ENCODE measurements at regions not wholly inside any gene's neighbourhood (a gene's known extent, or its start where the extent isn't known, plus 50 kb on each side); places are given as distances from the start of the nearest gene placed in this dataset.

DNA sequence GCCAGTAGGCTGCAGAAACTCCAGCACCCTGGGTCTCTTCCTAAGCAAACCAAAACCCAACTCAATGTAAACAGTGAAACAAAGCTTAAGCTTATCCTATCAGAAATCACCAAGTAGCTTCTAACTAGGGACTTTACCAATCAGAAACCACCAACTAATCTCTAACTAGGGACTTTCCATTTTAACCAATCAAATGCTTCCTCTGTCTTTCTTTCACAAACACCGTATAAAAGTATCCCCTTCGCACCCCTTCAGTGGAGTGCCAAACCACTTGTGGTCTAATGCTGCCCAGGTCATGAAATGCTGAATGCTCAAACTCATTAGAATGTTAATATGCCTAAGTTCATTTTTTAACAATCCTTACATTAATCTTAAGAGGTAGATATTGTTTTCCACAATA is 250.5 kb upstream of the DUSP10 start:
- no peaks in the 10 kb centered on the region for H3K27me3 Mint-ChIP-seq (ENCODE audit: low read depth, unreplicated experiment)
- H3K36me3 Mint-ChIP-seq (ENCODE audit: low read depth, unreplicated experiment) = no peaks in the 10 kb centered on the region
- Histone ChIP-seq H3K36me3 (ENCODE audit: insufficient read depth, low read length) (no peaks in the 10 kb centered on the region), H3K4me3 (ENCODE audit: insufficient read depth, low read depth, low read length) (no peak overlapping the region), H3K27me3 (ENCODE audit: insufficient read depth, low read length) (no peaks in the 10 kb centered on the region), H2AFZ (ENCODE audit: low read depth, low read length) (no peak overlapping the region), H3K4me2 (ENCODE audit: low read length) (no peak overlapping the region), H3K9ac (ENCODE audit: low read length) (no peak overlapping the region), H4K20me1 (ENCODE audit: insufficient read depth, low read length) (no peaks in the 10 kb centered on the region), H3K9me3 (ENCODE audit: insufficient read depth, low read depth, low read length) (no peaks in the 10 kb centered on the region), H3K79me2 (ENCODE audit: insufficient read depth, low read length) (no peaks in the 10 kb centered on the region), H3K27ac (ENCODE audit: low read depth, low read length) (no peak overlapping the region), H3K4me1 (ENCODE audit: insufficient read depth, low read length) (peaks cover 31% of the 10 kb centered on the region)
- DNase-seq (ENCODE audit: low read depth) = no peak
- H3K4me1 Mint-ChIP-seq (ENCODE audit: low read depth, unreplicated experiment) = peaks cover 50% of the 10 kb centered on the region
- FAIRE-seq = no peak
- H3K27ac Mint-ChIP-seq (ENCODE audit: unreplicated experiment) = peak overlapping the region; percentile 43
- H3K9me3 Mint-ChIP-seq (ENCODE audit: unreplicated experiment) = no peaks in the 10 kb centered on the region
- no peak for TF ChIP-seq EZH2 (IDR thresholded peaks at IDR 0.05; ENCODE audit: insufficient read depth, low read length)
- TF ChIP-seq, protein P1, sequence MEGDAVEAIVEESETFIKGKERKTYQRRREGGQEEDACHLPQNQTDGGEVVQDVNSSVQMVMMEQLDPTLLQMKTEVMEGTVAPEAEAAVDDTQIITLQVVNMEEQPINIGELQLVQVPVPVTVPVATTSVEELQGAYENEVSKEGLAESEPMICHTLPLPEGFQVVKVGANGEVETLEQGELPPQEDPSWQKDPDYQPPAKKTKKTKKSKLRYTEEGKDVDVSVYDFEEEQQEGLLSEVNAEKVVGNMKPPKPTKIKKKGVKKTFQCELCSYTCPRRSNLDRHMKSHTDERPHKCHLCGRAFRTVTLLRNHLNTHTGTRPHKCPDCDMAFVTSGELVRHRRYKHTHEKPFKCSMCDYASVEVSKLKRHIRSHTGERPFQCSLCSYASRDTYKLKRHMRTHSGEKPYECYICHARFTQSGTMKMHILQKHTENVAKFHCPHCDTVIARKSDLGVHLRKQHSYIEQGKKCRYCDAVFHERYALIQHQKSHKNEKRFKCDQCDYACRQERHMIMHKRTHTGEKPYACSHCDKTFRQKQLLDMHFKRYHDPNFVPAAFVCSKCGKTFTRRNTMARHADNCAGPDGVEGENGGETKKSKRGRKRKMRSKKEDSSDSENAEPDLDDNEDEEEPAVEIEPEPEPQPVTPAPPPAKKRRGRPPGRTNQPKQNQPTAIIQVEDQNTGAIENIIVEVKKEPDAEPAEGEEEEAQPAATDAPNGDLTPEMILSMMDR (IDR thresholded peaks at IDR 0.05; ENCODE audit: insufficient read depth, low read depth, low read length) = no peak
- H3K4me3 Mint-ChIP-seq (ENCODE audit: unreplicated experiment) = no peak overlapping the region

DNA sequence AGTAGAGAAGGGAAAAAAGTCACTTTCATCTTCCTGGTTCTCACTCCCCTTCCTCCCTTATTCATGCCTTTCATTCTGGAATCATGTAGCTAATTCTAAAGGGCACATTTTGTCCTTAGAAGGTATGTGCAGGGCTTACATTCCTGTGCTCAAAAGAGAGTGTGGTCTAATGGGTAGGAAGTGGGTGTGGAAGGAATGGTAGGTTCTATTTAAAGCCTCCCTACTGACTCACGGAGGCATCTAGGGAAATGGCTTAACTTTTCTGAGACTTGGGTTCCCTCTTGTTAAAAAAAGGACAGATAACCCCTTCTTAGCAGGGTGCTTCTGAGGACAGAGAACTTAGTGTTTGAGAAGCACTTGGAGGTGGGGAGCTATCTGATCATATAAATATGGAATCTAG is 249.3 kb upstream of the DUSP10 start:
- Histone ChIP-seq H3K36me3 (ENCODE audit: insufficient read depth, low read length) (no peaks in the 10 kb centered on the region), H3K9me3 (ENCODE audit: insufficient read depth, low read depth, low read length) (no peaks in the 10 kb centered on the region), H3K4me1 (ENCODE audit: insufficient read depth, low read length) (peaks cover 31% of the 10 kb centered on the region), H3K27ac (ENCODE audit: low read depth, low read length) (peak overlapping the region; percentile 23), H3K79me2 (ENCODE audit: insufficient read depth, low read length) (no peaks in the 10 kb centered on the region), H3K9ac (ENCODE audit: low read length) (no peak overlapping the region), H4K20me1 (ENCODE audit: insufficient read depth, low read length) (no peaks in the 10 kb centered on the region), H3K4me2 (ENCODE audit: low read length) (peak overlapping the region; percentile 37), H2AFZ (ENCODE audit: low read depth, low read length) (no peak overlapping the region), H3K27me3 (ENCODE audit: insufficient read depth, low read length) (no peaks in the 10 kb centered on the region), H3K4me3 (ENCODE audit: insufficient read depth, low read depth, low read length) (no peak overlapping the region)
- FAIRE-seq (peak; percentile 76), DNase-seq (ENCODE audit: low read depth) (peak; percentile 88)
- Mint-ChIP-seq H3K36me3 (ENCODE audit: low read depth, unreplicated experiment) (no peaks in the 10 kb centered on the region), H3K4me1 (ENCODE audit: low read depth, unreplicated experiment) (peaks cover 58% of the 10 kb centered on the region), H3K27ac (ENCODE audit: unreplicated experiment) (peak overlapping the region; percentile 78), H3K27me3 (ENCODE audit: low read depth, unreplicated experiment) (no peaks in the 10 kb centered on the region), H3K9me3 (ENCODE audit: unreplicated experiment) (no peaks in the 10 kb centered on the region), H3K4me3 (ENCODE audit: unreplicated experiment) (no peak overlapping the region)
- TF ChIP-seq EZH2 (IDR thresholded peaks at IDR 0.05; ENCODE audit: insufficient read depth, low read length) = no peak
- TF ChIP-seq, protein P1 (IDR thresholded peaks at IDR 0.05; ENCODE audit: insufficient read depth, low read depth, low read length) = no peak

DNA sequence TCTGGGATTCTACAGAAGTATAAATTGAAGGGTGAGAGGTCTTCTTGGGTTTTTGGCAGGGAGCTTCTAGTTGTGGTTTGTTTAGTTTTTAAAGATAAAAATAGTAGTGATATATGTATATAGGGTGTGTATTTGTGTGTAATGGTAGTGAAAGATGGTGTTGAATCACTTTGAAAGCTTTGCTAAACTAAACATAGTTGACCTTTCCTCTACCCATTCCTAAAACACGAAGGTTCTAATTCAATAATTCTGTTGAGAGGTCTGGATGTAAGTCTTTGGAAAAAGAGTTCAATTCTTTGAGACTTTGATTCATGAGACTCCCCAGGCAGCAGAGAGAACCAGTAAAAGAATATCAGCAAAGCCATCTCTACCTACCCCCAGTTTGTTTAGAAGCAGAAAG is 247.9 kb upstream of the DUSP10 start:
- no peaks in the 10 kb centered on the region for H3K36me3 ChIP-seq (ENCODE audit: insufficient read depth, low read length)
- Mint-ChIP-seq H3K9me3 (ENCODE audit: unreplicated experiment) (no peaks in the 10 kb centered on the region), H3K36me3 (ENCODE audit: low read depth, unreplicated experiment) (no peaks in the 10 kb centered on the region), H3K4me3 (ENCODE audit: unreplicated experiment) (no peak overlapping the region), H3K27ac (ENCODE audit: unreplicated experiment) (peak overlapping the region; percentile 77), H3K4me1 (ENCODE audit: low read depth, unreplicated experiment) (peaks cover 50% of the 10 kb centered on the region), H3K27me3 (ENCODE audit: low read depth, unreplicated experiment) (no peaks in the 10 kb centered on the region)
- no peaks in the 10 kb centered on the region for H3K9me3 ChIP-seq (ENCODE audit: insufficient read depth, low read depth, low read length)
- peaks cover 24% of the 10 kb centered on the region for H3K4me1 ChIP-seq (ENCODE audit: insufficient read depth, low read length)
- H4K20me1 ChIP-seq (ENCODE audit: insufficient read depth, low read length) = no peaks in the 10 kb centered on the region
- FAIRE-seq = no peak
- H3K27ac ChIP-seq (ENCODE audit: low read depth, low read length) = no peak overlapping the region
- H3K79me2 ChIP-seq (ENCODE audit: insufficient read depth, low read length) = no peaks in the 10 kb centered on the region
- H3K4me2 ChIP-seq (ENCODE audit: low read length) = no peak overlapping the region
- H3K27me3 ChIP-seq (ENCODE audit: insufficient read depth, low read length) = no peaks in the 10 kb centered on the region
- no peak overlapping the region for H3K9ac ChIP-seq (ENCODE audit: low read length)
- H3K4me3 ChIP-seq (ENCODE audit: insufficient read depth, low read depth, low read length) = no peak overlapping the region
- TF ChIP-seq, protein P1 (IDR thresholded peaks at IDR 0.05; ENCODE audit: insufficient read depth, low read depth, low read length) = no peak
- TF ChIP-seq EZH2 (IDR thresholded peaks at IDR 0.05; ENCODE audit: insufficient read depth, low read length) = no peak
- H2AFZ ChIP-seq (ENCODE audit: low read depth, low read length) = no peak overlapping the region
- DNase-seq (ENCODE audit: low read depth) = no peak
